Omental fat pad (tissue), 3 donors: ENCODE measurements at regions not wholly inside any gene's neighbourhood (a gene's known extent, or its start where the extent isn't known, plus 50 kb on each side); places are given as distances from the start of the nearest gene placed in this dataset.

Source experiments
- ATAC-seq: fragments of 150-250 bp; one replicate; pipeline ENCODE4 v1.9.1; 2016; ENCODE audit warnings: mild to moderate bottlenecking, moderate library complexity; ENCODE audit not compliant: low FRiP score
- DNase-seq: peaks from one replicate; pipeline ENCODE4 v3.0.0-alpha.2; 2019; ENCODE audit warnings: low spot score
- CTCF ChIP-seq, 3 donors: fragments of 450-650 bp; IDR thresholded peaks; one replicate each; pipeline ENCODE4 v1.5.1; 2016 to 2017; ENCODE audit warnings: antibody characterized with exemption in 3 of 3, mild to moderate bottlenecking in 3 of 3, moderate library complexity in 2 of 3

DNA sequence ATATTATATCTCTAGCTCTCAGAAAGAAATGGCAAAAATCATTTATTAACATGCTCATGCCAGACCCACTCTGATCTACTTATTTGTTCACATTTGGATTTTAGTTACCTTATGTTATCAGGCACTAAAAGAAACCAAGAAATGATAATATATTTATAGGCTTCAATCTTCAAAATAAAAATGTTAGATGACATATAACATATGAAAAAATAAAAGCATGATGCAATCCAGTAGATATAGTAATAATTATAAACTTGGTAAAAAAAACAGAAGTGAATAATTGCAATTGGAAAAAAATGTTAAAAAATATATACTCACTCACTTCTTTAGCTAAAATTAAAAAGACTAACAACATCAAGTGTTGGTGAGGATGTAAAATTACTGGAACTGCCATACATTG lies 248.3 kb upstream of the VRK2 start:
- DNase-seq = no peak

DNA sequence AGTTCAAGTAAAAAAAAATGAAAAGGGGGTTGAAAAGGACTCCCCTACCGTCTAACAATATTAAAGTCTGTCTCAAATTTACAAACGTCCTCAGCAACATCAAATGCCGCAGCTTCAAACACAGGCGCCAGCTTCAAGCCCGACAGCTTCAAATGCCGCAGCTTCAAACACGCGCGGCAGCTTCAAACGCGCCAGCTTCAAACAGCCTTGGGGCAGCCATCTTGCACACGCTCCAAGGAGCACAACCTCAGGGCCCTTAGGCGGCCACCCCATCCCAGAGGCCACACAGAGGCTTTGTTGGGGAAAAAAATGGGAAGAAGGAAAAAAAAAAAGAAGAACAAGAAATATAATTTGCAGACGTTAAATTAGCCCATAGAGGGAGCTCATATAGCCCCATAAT lies 244.4 kb upstream of the VRK2 start:
- no peak for TF ChIP-seq CTCF (IDR thresholded peaks at IDR 0.05)
- DNase-seq = no peak
- ATAC-seq = no peak

More for the DNA sequence above, 248.3 kb upstream of the VRK2 start:
- no peak for TF ChIP-seq CTCF (IDR thresholded peaks at IDR 0.05)
- ATAC-seq = no peak

- DNase-seq (no peak), ATAC-seq (no peak)
- no peak for TF ChIP-seq CTCF (IDR thresholded peaks at IDR 0.05)
Measured at GRCh38 chr2:57804971-57805370, 241.6 kb upstream of the VRK2 start.

GRCh38 chr2:57806449-57806968 lies 240.1 kb upstream of the VRK2 start:
- DNase-seq (no peak), ATAC-seq (no peak)
- no peak for TF ChIP-seq CTCF (IDR thresholded peaks at IDR 0.05)

DNA sequence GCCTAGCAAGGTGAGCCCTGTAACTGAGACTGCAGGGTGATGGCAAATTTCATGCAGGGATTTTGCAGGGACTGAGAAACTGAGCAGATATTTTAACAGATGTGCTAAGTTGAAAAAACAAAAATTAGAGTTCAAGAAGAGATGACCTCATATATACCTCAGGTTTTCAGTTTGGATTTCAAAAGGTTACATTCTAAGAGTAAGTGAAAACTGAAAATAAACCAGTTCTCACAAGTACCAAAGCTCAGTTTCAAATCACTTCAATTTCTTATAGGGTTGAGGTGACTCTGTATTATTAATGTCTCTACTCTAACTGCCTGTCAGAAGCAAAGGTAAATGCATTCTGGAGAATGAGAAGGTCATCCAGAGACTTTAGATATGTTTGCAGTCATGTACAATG lies 237.4 kb upstream of the VRK2 start:
- ATAC-seq = no peak
- DNase-seq = no peak
- TF ChIP-seq CTCF (IDR thresholded peaks at IDR 0.05) = no peak

DNA sequence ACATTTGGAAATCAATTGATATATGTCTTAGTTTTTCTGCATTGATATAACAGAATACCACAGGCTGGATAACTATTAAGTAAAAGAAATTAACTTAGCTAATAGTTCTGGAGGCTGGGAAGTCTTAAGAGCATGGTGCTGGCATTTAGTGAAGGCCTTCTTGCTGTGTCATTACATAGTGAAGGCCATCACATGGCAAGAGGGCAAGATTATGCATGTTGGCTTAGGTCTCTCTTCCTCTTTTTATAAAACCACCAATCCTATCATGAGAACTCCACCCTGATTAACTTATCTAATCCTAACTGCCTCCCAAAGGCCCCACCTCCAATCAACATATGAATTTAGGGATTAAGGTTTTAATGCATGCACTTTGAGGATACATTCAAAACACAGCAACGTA lies 225.5 kb upstream of the VRK2 start:
- no peak for TF ChIP-seq CTCF (IDR thresholded peaks at IDR 0.05)
- DNase-seq (no peak), ATAC-seq (no peak)

DNA sequence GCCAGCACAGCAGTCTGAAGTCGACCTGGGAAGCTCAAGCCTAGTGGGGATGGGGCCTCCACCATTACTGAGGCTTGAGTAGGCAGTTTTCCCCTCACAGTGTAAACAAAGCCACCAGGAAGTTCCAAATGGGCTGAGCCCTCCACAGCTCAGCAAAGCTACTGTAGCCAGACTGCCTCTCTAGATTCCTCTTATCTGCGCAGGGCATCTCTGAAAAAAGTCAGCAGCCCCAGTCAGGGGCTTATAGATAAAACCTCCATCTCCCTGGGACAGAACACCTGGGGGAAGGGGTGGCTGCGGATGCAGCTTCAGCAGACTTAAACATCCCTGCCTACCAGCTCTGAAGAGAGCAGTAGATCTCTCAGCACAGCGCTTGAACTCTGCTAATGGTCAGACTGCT lies 218.4 kb upstream of the VRK2 start:
- no peak for DNase-seq
- no peak for TF ChIP-seq CTCF (IDR thresholded peaks at IDR 0.05)
- ATAC-seq = no peak
